HepG2 (cell line): ENCODE measurements at regions not wholly inside any gene's neighbourhood (a gene's known extent, or its start where the extent isn't known, plus 50 kb on each side); places are given as distances from the start of the nearest gene placed in this dataset.

Experiments
- ATAC-seq: fragments of 200-7000 bp; cut with Tn5 transposase; 3 replicates; pipeline ENCODE4 v1.9.1; 2020; ENCODE audit warnings: mild to moderate bottlenecking, moderate library complexity
- BruUV-seq: library from RNA; stranded (reverse); fragments of 400-500 nt; replicated peaks from 2 replicates; lab custom pipeline; 2021; lab: Mats Ljungman, UMichigan
- CTCF ChIA-PET: fragments of 300-600 bp; formaldehyde crosslinking; extraction: SDS; loops from one replicate; lab custom pipeline; 2021; ENCODE audit warnings: low total read pairs, inconsistent platforms, low intra/inter-chr PET ratio; lab: Yijun Ruan, JAX
- POLR2A ChIA-PET: fragments of 350-600 bp; sonication (Branson Sonifier 250); formaldehyde crosslinking; loops from one replicate; lab custom pipeline; 2020; ENCODE audit warnings: antibody characterized with exemption, inconsistent platforms; lab: Yijun Ruan, JAX
- DNase-seq: peaks from one replicate; pipeline ENCODE4 v3.0.0-alpha.2; 2015; ENCODE audit warnings: low spot score
- FAIRE-seq: peaks from 3 replicates; lab custom pipeline; 2011; peaks lifted over from hg19 to GRCh38; lab: Jason Lieb, UNC
- H2AFZ ChIP-seq: one replicate; pipeline ENCODE4 v1.6.1; 2011; ENCODE audit warnings: low read length, inconsistent platforms
- H3K27ac ChIP-seq: fragments of 300-600 bp; 3 replicates; pipeline ENCODE4 v1.8.0; 2011; ENCODE audit warnings: mixed run types, mild to moderate bottlenecking, mixed read lengths, low read length, inconsistent platforms; ENCODE audit not compliant: insufficient read depth; ENCODE audit errors: extremely low read length
- H3K27me3 ChIP-seq, 2 experiments: fragments of 200-600 bp in 1 of 2; 2 replicates in 1 of 2; 3 replicates in 1 of 2; pipeline versions ENCODE4 v1.6.0 to v1.8.0; 2011; ENCODE audit warnings: low read length in 2 of 2, mild to moderate bottlenecking in 2 of 2, moderate library complexity in 2 of 2, inconsistent platforms in 1 of 2; ENCODE audit not compliant: insufficient read depth in 2 of 2, control insufficient read depth in 1 of 2
- H3K36me3 ChIP-seq, 2 experiments: fragments of 200-600 bp in 1 of 2; replicated peaks in 1 of 2; 2 replicates in 1 of 2; 3 replicates in 1 of 2; pipeline versions ENCODE4 v1.5.1 to v1.8.0; 2011; ENCODE audit warnings: low read length in 2 of 2, inconsistent platforms in 1 of 2; ENCODE audit not compliant: insufficient read depth in 2 of 2, control insufficient read depth in 1 of 2
- H3K4me1 ChIP-seq: 2 replicates; pipeline ENCODE4 v1.5.1; 2012; ENCODE audit warnings: low read length, inconsistent platforms; ENCODE audit not compliant: insufficient read depth
- H3K4me2 ChIP-seq: 2 replicates; pipeline ENCODE4 v1.6.0; 2011; ENCODE audit warnings: low read depth, low read length, inconsistent platforms
- H3K4me3 ChIP-seq, 3 experiments: fragments of 200-600 bp in 1 of 3; sonication (generic), shearing (Covaris generic) in 1 of 3; replicated peaks in 1 of 3; 2 replicates each; pipeline ENCODE4 v1.5.1; 2011 to 2016; ENCODE audit warnings: low read length in 3 of 3, inconsistent platforms in 2 of 3, low read depth in 2 of 3, mild to moderate bottlenecking in 2 of 3, control low read depth in 1 of 3, mixed read lengths in 1 of 3; ENCODE audit not compliant: insufficient read depth in 1 of 3
- H3K79me2 ChIP-seq: one replicate; pipeline ENCODE4 v1.6.1; 2011; ENCODE audit warnings: low read length, inconsistent platforms; ENCODE audit not compliant: insufficient read depth
- H3K9ac ChIP-seq: 2 replicates; pipeline ENCODE4 v1.6.0; 2011; ENCODE audit warnings: mild to moderate bottlenecking, low read depth, low read length, inconsistent platforms; ENCODE audit not compliant: insufficient read depth
- H3K9me3 ChIP-seq: 2 replicates; pipeline ENCODE4 v1.5.1; 2012; ENCODE audit warnings: mild to moderate bottlenecking, low read length
- H4K20me1 ChIP-seq: 2 replicates; pipeline ENCODE4 v1.6.0; 2011; ENCODE audit warnings: inconsistent platforms, mild to moderate bottlenecking, low read length, moderate library complexity; ENCODE audit not compliant: insufficient read depth
- KLF11 ChIP-seq: IDR thresholded peaks from 2 replicates; pipeline ENCODE4 v1.6.1; 2016; ENCODE audit warnings: missing compliant biosample characterization
- MATR3 ChIP-seq: sonication (generic); formaldehyde crosslinking; IDR thresholded peaks from 2 replicates; pipeline ENCODE4 v1.4.0; 2020; ENCODE audit warnings: missing genetic modification reagents
- MED13 ChIP-seq: sonication (generic); formaldehyde crosslinking; IDR thresholded peaks from 2 replicates; pipeline ENCODE4 v1.5.0; 2020; ENCODE audit warnings: missing genetic modification reagents
- NR3C1 ChIP-seq: sonication (generic); formaldehyde crosslinking; IDR thresholded peaks from 2 replicates; pipeline ENCODE4 v1.4.0; 2020; ENCODE audit warnings: missing genetic modification reagents
- PAX8 ChIP-seq: sonication (generic); formaldehyde crosslinking; IDR thresholded peaks from 2 replicates; pipeline ENCODE4 v1.8.0; 2022; ENCODE audit warnings: mild to moderate bottlenecking, missing genetic modification reagents, borderline replicate concordance
- WIZ ChIP-seq: sonication (generic); formaldehyde crosslinking; IDR thresholded peaks from 2 replicates; pipeline ENCODE4 v1.5.1; 2020; ENCODE audit warnings: mild to moderate bottlenecking, missing genetic modification reagents
- ZNF10 ChIP-seq: sonication (generic); formaldehyde crosslinking; IDR thresholded peaks from 2 replicates; pipeline ENCODE4 v1.4.0; 2020; ENCODE audit warnings: mild to moderate bottlenecking, low read depth, missing genetic modification reagents, borderline replicate concordance
- ZNF564 ChIP-seq: sonication (generic); formaldehyde crosslinking; IDR thresholded peaks from 2 replicates; pipeline ENCODE4 v1.8.1; 2023; ENCODE audit warnings: mild to moderate bottlenecking, missing genetic modification reagents
- WGBS: methylation state at CpG from one replicate; pipeline ENCODE4 v1.1.6; 2017; ENCODE audit warnings: low lambda C conversion rate; 5-methylcytosine and 5-hydroxymethylcytosine counted together
- in situ Hi-C: cut with HindIII; loops from 2 replicates; pipeline ENCODE4 v1.10.0; 2017; ENCODE audit warnings: low pct_unique_long_range_greater_than_20kb; ENCODE audit not compliant: extremely low pct_ligation_motif_present
- intact Hi-C: fragments of 100-400 bp; cut with micrococcal nuclease; formaldehyde crosslinking; loops from one replicate; pipeline ENCODE4 v1.10.0; 2022; ENCODE audit not compliant: unreplicated experiment
- TF ChIP-seq, protein P1 (sequence below): sonication (generic); formaldehyde crosslinking; IDR thresholded peaks from 2 replicates; pipeline ENCODE4 v1.5.1; 2020; ENCODE audit warnings: mild to moderate bottlenecking, missing genetic modification reagents
- TF ChIP-seq, protein P2 (sequence below): sonication (generic); formaldehyde crosslinking; IDR thresholded peaks from 2 replicates; pipeline ENCODE4 v1.8.0; 2023; ENCODE audit warnings: mild to moderate bottlenecking, missing genetic modification reagents

GRCh38 chr7:25725451-25725850, 426.5 kb upstream of the NFE2L3 start:
- Histone ChIP-seq H3K9ac (no peak overlapping the region), H3K27me3 (peaks cover 0 to 9% of the 10 kb centered on the region in 2 experiments; a peak in 1 of 5 replicates), H2AFZ (no peak overlapping the region), H3K36me3 (no peaks in the 10 kb centered on the region), H3K27ac (no peak overlapping the region)
- no TSS peak for BruUV-seq
- intact Hi-C loops = no loop called here
- TF ChIP-seq, protein P1, sequence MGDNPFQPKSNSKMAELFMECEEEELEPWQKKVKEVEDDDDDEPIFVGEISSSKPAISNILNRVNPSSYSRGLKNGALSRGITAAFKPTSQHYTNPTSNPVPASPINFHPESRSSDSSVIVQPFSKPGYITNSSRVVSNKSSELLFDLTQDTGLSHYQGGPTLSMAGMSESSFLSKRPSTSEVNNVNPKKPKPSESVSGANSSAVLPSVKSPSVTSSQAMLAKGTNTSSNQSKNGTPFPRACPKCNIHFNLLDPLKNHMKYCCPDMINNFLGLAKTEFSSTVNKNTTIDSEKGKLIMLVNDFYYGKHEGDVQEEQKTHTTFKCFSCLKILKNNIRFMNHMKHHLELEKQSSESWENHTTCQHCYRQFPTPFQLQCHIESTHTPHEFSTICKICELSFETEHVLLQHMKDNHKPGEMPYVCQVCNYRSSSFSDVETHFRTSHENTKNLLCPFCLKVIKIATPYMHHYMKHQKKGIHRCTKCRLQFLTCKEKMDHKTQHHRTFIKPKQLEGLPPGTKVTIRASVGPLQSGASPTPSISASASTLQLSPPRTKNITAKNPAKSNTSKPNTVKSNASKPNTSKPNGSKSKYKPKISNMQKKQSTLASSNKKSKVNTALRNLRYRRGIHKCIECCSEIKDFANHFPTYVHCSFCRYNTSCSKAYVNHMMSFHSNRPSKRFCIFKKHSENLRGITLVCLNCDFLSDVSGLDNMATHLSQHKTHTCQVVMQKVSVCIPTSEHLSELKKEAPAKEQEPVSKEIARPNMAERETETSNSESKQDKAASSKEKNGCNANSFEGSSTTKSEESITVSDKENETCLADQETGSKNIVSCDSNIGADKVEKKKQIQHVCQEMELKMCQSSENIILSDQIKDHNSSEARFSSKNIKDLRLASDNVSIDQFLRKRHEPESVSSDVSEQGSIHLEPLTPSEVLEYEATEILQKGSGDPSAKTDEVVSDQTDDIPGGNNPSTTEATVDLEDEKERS (CRISPR knock-in tag) = no peak
- TF ChIP-seq ZNF564 (CRISPR knock-in tag) = no peak
- TF ChIP-seq PAX8 (CRISPR knock-in tag) = no peak
- no peak for TF ChIP-seq NR3C1 (CRISPR knock-in tag)
- TF ChIP-seq ZNF10 (CRISPR knock-in tag) = no peak
- TF ChIP-seq MATR3 (CRISPR knock-in tag) = no peak
- no peak for TF ChIP-seq MED13 (CRISPR knock-in tag)
- TF ChIP-seq WIZ (CRISPR knock-in tag) = no peak
- TF ChIP-seq KLF11 (CRISPR knock-in tag) = no peak
- TF ChIP-seq, protein P2, sequence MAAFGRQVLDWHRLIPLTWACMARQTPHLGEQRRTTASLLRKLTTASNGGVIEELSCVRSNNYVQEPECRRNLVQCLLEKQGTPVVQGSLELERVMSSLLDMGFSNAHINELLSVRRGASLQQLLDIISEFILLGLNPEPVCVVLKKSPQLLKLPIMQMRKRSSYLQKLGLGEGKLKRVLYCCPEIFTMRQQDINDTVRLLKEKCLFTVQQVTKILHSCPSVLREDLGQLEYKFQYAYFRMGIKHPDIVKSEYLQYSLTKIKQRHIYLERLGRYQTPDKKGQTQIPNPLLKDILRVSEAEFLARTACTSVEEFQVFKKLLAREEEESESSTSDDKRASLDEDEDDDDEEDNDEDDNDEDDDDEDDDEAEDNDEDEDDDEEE (CRISPR knock-in tag) = no peak
- TF ChIP-seq, all 625 proteins: peak for 0
- 0% methylated on average over 2 of the region's 2 CpGs for WGBS
- FAIRE-seq (no peak), DNase-seq (no peak), ATAC-seq (no peak)
- CTCF ChIA-PET = no interaction called here
- no peaks in the 10 kb centered on the region for H3K4me1 ChIP-seq
- no peak overlapping the region for H3K4me3 ChIP-seq
- no peaks in the 10 kb centered on the region for H3K9me3 ChIP-seq
- no peak overlapping the region for H3K4me2 ChIP-seq
- POLR2A ChIA-PET = no interaction called here
- H3K79me2 ChIP-seq = no peaks in the 10 kb centered on the region
- H4K20me1 ChIP-seq = no peaks in the 10 kb centered on the region
- in situ Hi-C loops = no loop called here
